CMK (cell line): ENCODE measurements at regions not wholly inside any gene's neighbourhood (a gene's known extent, or its start where the extent isn't known, plus 50 kb on each side); places are given as distances from the start of the nearest gene placed in this dataset.

Experiments
- DNase-seq: peaks from one replicate; pipeline ENCODE4 v3.0.0-alpha.2; 2010; ENCODE audit warnings: low read depth

DNA sequence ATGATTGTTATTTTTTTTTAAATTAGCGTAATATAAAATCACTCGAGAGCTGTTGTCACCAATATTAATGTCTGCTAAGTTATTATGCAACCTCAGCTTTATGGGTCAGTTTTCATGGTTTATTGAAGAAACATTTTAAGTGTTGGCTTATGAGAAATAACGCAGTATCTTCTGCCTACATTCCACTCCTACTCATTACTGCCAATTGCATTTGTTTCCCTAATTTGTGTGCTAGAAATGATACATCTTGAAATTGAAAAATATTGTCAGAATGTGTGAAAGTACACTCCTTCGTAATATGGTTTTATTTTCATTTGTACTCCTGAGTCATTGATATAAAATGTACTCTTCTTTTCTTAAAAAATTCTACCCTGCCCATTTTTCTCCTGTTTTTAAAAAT, 333.3 kb upstream of the HSF2 start:
- no peak for DNase-seq

DNA sequence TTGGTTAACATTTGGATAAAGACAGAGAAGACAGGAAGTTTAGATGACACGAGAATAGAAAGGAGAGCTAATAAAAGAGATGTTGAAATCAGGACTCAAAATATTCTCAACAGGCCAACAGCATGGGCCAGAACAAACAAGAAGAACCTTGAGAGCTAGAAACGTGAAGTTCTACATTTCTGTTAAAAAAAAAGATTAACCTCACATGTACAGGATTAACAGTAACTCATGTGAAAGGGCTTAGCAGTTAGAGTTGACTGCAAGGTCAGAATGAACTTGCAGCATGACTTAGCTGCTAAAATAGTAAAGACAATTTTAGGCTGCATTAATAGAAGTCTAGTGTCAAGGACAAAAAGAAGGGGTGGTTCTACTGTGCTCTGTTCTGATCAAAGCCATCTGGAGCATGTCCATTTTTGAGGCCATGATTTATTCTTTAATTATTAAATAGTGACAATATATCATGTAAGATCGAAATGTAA, 331.1 kb upstream of the HSF2 start:
- no peak for DNase-seq

DNA sequence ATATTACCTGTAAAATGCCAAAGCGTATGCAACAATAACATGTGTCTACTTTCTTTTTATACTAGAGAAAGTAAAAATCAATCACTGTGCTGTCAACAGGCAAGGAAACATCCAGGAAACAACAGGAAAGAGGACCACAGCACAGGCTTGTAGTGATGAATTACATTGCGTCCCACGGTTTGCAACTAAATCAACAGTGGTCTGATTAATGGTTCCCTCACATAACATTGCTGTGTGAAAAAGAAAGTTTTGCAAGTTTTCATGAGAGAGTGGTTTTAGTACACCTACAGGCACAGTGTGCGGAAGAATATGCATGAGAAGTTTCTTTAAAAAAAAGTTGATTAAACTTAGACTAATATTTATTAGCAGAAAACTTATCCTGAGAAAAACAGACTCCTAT, 329.5 kb upstream of the HSF2 start:
- no peak for DNase-seq

DNA sequence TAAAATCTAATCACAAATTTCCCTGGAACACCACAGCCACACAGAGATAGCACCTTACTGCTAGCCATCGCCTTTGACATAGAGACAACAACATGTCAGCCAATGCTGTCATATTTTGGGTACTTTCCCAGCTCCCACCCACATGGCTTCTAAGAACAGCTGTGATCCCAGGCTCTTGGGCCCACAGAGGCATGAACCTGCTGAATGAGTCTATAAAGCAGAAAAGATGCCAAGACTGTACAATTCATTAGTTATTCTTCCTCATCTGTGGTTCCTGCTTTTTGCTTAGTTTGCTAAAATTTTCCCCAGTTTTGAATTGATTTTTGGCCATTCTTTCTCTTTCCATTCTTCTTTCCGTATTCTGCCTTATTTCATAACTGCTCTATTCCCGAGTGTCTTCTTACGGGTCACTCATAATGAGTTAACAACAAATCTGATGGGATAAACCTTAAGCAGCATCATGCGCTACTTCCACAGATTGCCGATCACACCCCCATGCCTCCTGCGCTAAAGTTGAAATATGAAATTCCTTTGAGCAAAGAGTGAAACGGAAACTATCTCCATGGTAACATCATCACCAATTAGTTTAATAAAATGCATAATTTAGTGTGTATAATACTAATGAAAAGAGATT, 327.3 kb upstream of the HSF2 start:
- no peak for DNase-seq

DNA sequence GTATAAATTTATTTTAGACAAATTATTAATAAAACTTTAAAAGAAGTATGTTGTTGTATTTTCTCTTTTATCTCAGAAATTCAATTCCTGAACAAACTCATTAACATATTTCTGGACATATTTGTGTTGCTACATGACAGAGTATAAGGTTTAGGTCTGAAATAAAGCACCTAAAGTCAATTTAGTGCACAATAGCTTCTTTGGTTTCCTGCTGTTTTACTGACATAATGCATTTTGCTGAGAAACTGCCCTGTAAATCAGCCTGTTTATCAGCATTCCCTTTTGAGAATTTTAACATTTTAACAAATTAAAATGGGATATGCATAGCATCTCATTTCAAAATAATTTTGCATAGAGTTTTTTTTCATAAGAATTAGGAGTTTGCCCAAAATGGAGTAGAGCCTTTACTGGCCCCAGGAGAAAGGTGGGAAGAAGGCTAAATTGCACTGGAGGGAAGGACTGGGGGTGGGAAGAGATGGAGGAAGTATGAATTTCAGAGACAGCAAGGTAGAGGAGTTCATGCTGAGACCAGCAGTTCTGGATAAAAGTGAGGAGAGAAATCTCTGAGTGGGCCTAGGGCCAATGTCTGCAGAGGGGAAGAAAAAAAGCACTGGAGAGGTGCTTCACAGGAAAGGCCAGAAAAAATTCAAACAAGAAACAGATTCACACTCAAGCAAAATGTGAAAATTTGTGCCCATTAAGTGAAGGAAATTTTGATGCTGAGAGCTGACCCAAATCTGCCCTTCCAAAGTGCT, 324.2 kb upstream of the HSF2 start:
- DNase-seq: no peak

DNA sequence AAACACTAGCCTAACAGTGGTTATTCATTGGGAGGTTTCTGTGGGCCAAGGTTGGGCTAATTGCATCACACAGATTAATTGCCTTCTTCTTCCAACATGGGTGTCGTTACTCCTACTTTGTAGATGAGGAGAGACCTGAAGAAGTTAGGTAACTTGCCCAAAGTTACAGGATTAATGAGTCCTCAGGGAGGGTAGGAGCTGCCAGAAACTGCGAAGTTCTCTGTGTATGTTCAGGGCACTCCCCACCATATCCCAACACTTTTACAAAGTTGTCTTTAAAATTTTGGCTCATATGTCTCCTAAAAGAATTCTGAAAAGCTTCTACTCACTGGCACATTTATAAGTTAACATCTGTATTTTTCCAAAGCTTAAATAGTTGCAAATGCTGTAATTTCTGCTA, 323.5 kb upstream of the HSF2 start:
- DNase-seq: no peak

DNA sequence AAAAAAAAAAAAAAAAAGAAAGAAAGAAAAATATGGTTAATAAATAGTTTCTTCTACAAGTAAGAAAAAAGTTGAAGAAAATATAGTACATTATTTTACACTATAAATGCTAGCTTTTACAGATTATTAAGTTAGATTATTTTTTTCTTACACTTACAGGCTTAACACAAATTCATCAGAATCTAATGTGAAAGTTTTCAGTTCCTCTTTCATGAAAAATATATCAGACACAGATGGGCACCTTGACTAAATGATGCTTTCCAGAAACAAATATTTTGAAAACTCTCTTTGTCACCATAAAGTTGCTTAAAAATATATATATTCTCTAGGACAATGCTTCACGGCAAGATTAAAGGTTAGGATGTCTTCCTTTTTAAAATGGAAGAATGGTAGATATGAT, 321.8 kb upstream of the HSF2 start:
- DNase-seq: no peak

DNA sequence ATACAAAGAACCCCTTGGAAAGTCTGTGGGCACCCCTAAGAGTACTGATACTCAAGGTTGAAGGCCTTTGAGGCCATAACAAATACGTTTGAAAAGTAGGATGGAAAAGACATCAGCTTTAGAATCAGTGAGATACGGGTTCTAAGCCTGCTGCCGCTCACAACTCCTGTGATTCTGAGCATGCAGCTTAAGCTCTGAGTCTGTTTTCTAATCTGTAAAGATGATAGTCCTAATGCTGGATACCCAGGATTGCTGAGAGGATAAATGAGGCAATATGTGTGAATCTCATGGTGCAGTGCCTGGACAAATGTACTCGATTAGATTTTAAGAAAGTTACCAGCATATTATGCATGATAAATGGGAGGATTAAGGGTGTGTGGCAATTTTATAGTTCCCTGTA, 321.0 kb upstream of the HSF2 start:
- DNase-seq: no peak

DNA sequence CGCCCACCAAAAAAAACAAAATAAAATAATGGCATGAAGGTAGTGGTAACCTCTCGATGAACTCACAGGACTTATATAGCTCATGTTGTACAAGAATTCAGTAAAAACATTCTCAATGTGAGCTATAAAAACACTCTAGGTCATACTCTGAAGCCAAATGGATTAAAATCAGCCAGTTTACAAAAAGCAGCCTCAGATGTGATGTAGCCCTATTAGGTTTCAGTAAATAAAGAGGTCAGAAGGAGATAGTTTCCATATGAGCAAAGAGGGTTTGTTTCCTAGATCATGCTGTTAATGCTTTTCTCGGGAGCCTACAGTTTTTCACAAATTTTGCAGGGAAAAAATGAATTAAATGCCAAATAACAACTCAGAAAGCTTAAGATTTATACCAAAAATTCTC, 319.5 kb upstream of the HSF2 start:
- DNase-seq: no peak

DNA sequence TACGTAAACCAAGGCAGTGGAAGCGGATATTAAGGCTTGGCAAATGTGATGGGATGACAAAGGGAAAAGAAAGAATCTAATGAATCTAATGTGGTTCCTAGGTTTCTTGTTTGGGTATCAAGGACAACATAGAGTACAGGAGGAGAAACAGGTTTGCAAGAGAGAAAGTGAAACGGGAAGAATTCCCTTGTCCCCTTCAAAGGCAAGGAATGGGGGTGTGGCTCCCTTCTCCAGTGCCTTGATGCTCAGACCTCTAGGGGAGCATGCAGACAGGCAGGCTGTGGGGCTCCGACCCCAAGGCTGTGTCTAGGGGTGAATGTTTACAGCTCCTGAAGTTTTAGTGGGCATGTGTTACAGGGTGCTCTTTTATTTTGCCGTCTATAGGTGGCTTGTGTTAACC, 317.5 kb upstream of the HSF2 start:
- no peak for DNase-seq

DNA sequence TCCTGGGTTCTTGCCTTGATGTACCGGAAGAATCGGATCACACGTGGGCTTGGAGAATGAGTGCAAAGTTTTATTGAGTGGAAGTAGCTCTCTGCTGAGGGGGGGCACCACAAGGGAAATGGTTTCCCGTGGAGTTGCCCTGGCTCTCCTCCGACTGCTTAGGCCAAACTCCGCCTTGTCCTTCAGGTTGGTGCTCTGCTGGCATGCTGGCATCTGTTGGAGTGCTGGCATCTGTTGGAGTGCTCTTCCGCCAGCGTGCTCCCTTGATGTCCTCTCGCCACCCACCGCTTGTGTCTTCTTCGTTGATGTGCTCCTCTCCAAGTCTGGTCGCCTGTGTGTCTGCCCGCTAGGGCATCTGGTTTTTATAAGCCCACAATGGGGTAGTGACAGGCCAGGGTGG, 317.1 kb upstream of the HSF2 start:
- DNase-seq: no peak

DNA sequence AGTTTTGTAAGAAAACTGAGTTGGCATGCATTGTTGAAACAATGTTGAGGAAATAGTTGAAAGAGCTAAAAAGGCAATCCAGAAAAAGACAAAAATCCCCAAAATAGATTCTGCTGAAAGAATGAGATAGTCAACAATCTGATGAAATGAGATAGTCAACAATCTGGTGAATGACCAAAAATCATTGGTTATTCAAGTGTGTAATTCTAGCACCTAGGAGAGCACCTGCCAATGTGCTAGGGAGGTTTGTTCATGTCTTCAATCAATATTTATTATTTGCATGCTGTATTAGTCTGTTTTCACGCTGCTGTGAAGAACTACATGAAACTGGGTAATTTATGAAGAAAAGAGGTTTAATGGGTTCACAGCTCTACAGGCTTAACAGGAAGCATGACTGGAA, 307.1 kb upstream of the HSF2 start:
- DNase-seq: no peak

DNA sequence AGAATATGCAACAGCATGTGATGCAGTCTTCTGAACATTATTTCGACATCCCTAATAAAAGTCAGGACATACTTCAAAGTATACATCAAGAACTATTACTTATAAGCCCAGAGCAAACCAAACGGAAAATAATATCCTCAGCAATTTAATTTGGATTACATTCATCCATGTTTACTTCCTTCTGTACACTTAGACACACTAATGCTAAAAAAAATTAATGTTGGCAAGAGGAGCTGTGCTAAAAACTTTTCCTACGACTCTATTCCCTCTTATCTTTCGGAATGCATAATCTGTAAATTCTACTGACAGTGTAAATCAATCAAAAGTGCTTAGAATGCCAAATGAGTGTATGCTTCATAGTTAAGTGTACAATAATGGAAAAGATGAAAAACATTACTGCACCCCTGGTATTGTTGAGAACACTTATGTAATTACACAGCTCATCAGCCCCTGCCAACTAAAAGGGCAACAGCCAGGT, 301.2 kb upstream of the HSF2 start:
- DNase-seq: no peak

DNA sequence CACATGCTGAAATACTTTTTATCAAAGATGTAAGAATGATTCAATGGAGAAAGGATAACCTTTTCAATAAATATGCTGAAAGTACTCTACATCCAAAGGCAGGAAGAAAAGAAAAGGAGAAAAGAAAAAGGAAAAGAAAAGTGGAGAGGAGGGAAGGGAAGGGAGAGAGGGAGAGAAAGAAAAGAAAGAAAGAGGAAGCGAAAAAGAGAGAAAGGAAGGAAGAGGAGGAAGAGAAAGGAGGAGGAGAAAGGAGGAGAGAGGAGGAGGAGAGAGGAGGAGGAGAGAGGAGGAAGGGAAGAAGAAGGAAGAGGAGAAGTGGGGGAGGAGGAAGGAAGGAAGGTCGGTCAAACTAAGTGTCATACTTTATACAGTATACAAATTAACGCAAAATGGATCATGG, 297.4 kb upstream of the HSF2 start:
- DNase-seq: no peak

DNA sequence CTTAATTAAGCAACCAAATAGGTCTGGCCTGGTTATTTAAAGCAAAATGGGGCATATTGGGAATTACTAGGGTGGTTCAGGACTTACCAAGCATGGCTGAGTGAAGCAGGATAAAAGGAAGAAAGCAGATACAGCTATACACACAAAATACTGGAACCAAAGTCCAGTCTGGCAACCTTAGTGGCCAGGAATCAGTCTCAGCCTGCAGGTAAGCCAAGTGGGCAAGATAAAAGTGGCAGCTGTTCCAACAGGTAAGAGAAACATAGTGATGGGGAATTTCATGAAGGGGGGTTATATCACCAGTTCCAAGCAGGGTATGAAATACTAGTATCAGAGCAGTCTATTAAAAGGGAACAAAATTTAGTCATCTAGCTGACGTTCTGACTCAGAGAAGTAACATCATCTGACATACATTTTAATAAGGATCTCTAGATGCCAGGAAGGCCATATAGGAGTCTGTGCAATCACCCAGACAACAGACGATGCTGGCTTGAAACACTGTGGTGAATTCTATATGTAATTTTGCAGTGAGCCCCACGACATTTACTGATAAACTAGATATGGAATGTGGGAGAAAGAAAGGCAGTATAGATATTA, 292.1 kb upstream of the HSF2 start:
- DNase-seq: no peak

DNA sequence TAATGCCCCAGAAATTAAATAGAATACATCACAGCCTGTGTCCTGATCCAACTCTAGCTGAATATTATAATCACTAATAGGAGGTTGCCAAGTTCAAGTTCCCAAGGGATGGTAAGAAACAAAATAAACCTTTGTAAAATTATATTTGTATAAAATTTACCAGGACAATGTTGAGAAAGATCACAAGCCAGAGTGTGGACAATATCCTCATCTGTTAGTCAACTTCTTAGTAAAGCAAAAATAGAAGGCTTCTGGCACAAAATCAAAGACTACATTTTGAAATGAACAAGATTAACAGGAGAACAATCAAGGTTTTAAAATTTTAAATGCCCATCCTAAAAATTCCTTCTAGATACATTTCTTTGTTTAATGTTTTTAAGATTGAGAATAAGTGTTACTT, 290.4 kb upstream of the HSF2 start:
- DNase-seq: no peak

DNA sequence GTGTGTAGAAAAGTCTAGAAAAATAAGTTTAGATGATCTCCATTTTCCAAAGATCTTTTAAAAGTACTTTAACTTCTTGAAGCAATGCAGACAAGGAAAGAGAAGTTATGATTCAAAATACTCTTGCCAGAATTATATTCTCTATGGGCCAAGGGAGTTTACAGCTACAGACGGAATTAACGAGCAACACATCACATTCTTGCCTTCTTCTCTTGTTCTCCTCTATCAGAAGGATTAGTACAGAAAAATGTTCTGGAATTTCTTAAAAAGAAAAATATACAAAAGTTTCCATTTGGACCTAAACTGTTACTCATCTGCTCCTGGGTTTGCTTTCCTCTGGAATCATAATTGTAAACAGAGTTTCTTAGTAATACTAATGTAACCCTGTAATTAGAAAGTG, 284.7 kb upstream of the HSF2 start:
- no peak for DNase-seq

DNA sequence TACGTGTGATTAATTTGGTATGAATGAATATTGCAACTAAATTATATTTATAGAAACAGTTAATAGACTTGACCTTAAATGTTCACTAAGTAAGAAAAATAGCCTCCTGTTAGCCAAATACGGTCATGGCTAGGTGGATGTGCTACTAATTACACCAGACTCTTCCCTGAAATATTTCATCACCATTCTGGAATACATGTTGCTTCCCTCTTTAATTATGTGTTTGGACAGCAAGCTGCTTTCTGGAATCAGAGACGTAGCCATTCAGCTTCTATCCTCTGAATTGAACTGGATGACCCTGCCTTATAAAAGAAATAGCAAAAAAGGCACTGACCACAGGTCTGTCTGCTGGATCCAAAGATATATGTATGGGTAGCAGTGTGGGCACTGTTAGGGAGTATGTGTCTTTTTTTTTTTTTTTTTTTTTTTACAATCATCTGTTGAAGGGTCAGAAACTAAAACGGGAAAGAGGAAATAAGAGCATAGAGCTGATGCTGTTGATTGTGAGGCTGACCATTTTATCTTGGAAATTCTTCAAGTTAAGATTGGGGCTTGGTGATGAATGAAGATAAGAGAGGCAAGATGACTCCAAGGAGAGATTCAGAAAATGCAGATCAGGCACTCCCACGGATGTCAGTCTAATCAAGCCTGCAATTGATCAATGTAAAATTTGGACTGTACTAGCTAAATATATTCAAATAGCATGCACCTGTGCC, 283.2 kb upstream of the HSF2 start:
- DNase-seq: no peak

DNA sequence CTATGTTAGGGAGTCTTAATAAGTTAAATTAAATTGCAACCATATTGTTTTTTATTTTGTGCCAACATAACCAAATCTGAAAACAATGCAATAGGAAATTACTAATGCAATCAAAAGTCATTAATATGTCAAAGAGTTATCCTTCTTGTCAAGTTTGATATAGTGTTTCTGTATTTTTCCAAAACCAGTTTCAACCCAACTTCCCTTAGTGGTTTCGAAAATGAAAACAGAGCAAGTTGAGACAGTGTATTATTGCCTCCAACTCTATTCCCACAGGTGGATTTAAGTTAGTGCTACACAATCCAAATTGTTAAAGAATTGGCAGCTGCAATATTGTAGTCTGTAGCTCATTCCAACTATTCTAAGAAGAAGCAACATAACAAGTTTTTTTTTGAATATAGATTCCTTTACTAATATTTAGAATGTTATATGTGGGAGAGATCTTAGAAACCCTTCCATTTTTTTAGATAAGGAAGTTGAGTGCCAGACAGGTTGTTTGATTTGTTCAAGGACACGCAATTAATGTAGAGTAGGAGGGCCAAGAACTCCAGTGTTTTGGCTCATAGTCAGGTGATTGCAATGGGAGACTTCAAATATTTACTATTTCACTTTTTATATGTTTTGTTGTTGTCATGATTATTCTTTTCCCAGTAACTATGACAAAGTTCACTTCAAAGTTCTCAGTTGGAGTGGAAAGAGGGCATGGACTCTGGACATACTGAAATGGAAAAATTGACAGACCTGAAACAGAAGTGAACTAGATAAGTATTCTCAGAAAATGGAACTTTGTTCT, 282.4 kb upstream of the HSF2 start:
- DNase-seq: no peak

DNA sequence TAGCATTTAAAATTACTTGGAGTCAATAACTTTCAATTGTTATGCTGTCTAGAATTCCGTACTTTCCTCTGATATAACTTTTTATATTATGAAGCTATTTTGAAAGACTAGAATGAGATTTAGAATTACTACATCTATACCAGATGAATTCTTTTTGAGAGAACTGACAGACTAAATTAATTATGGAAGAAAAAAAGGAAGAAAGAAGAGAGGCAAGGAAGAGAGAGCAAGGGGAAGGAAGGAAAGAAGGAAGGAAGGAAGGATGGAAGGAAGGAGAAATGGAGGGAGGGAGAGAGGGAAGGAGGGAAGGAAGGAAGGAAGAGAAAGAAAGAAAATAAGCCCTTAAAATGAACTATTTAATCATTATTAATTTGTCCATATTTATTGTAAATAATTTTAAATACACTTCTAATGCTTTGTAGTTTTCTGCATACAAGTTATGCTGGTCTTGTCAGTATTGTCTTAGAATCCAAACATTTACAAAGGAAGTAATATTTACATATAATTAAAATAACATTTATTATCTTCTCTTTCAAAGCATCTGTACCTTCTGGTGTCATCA, 280.4 kb upstream of the HSF2 start:
- no peak for DNase-seq

DNA sequence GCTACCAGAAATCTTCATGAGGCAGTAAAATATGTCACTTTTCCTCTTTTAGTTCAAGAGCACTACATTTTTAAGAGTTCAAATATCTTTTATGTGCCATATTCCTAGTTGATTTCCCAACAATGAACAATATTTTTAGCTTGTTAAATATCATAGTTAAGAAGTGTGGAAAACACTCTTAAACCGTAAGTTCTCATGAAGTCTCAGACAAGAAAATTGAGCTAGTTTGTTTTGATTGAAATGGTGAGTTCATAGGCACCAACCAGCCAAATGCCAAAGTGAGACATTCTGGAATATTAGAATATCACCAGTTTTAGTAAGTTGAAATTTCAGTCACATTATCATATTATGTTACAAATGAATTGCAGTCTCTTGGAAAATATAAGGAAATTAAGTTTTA, 277.2 kb upstream of the HSF2 start:
- DNase-seq: no peak

DNA sequence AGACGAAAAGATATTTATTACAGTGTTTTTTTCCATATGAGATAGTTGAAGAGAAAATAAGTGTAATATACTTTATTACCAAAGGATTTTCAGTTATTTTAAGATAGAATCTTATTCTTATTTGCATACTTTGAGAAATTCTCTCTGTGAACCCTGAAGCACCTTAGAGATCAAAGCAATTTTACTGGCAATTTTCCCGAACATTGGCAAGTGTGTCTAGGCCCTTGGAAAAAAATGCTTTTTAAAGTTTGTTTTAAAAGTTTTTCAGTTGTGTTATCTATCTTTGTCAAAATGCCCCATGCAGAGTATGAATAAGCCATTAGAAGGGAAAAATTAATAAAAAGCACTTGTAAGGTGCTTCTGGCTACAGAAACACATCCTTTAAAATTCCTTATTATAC, 276.8 kb upstream of the HSF2 start:
- no peak for DNase-seq
